Heart right ventricle (tissue), 16 donors: ENCODE measurements at regions not wholly inside any gene's neighbourhood (a gene's known extent, or its start where the extent isn't known, plus 50 kb on each side); places are given as distances from the start of the nearest gene placed in this dataset.

Experiments used
- ATAC-seq, 8 donors: fragments of 200-7000 bp; cut with Tn5 transposase; one replicate each; pipeline ENCODE4 v1.9.1; 2020; ENCODE audit warnings: mild to moderate bottlenecking in 8 of 8, moderate library complexity in 8 of 8, moderate number of reproducible peaks in 1 of 8
- DNase-seq, 2 donors: peaks; one replicate each; pipeline ENCODE4 v3.0.0-alpha.2; 2020
- H3K27ac ChIP-seq, 10 donors: fragments of 200-600 bp; sonication (generic) in 2 of 10; one replicate each; pipeline versions ENCODE4 v1.5.0 to v1.8.0; 2020 to 2022; ENCODE audit warnings: mild to moderate bottlenecking in 3 of 10
- H3K27me3 ChIP-seq, 7 donors: fragments of 200-600 bp; one replicate each; pipeline ENCODE4 v1.8.0; 2021 to 2022; ENCODE audit warnings: mild to moderate bottlenecking in 2 of 7
- H3K36me3 ChIP-seq, 9 donors: fragments of 200-600 bp; sonication (generic) in 1 of 9; one replicate each; pipeline versions ENCODE4 v1.5.0 to v1.8.0; 2020 to 2022; ENCODE audit warnings: mild to moderate bottlenecking in 2 of 9
- H3K4me1 ChIP-seq, 9 donors: fragments of 200-600 bp; sonication (generic) in 1 of 9; one replicate each; pipeline versions ENCODE4 v1.5.0 to v1.8.0; 2020 to 2022; ENCODE audit warnings: mild to moderate bottlenecking in 4 of 9
- H3K4me3 ChIP-seq, 10 donors: fragments of 200-600 bp; sonication (generic) in 2 of 10; one replicate each; pipeline versions ENCODE4 v1.5.0 to v1.8.0; 2020 to 2022; ENCODE audit warnings: mild to moderate bottlenecking in 7 of 10, moderate library complexity in 2 of 10
- H3K9me3 ChIP-seq, 11 donors: fragments of 200-600 bp in 10 of 11; sonication (generic) in 2 of 11; one replicate each; pipeline versions ENCODE4 v1.5.0 to v1.8.0; 2013 to 2022; ENCODE audit warnings: mild to moderate bottlenecking in 2 of 11, control low read depth in 1 of 11, moderate library complexity in 1 of 11
- CTCF ChIP-seq, 9 donors: fragments of 200-600 bp; sonication (generic) in 2 of 9; IDR thresholded peaks; one replicate each; pipeline versions ENCODE4 v1.5.0 to v1.8.0; 2021 to 2022; ENCODE audit warnings: antibody characterized with exemption in 9 of 9, mild to moderate bottlenecking in 5 of 9, moderate library complexity in 1 of 9
- WGBS, 2 donors: extraction: QIAGEN DNeasy Blood & Tissue Kit; methylation state at CpG; one replicate each; pipeline ENCODE4 v1.1.7; 2013; ENCODE audit warnings: inconsistent platforms in 1 of 2; 5-methylcytosine and 5-hydroxymethylcytosine counted together
- intact Hi-C, 10 donors: fragments of 100-400 bp; cut with DNase I; formaldehyde crosslinking; loops; one replicate each; pipeline versions ENCODE4 v1.11.1 to v1.14.2; 2022
- donor health status: Arrhythmogenic right ventricular cardiomyopathy.
- donor health status: ischemic (EF 13 %, LVEDD 7.1; RV severe dilation, severe dysfunction).
- donor health status: healthy with polysubstance abuse.
- donor health status: DM: no; HTN: yes; CAD: no.
- donor health status: DM: no; HTN: no; CAD: no.
- donor health status: ischemic (EF 25% LVEDD 6.9; RV normal size, moderate dysfunction).
- donor health status: ischemic (EF 25% LVEDD 5.7; RV mildly dilated, moderate dysfunction).
- donor health status: healthy.
- donor health status: DM: yes; HTN: yes; CAD: no.
- donor health status: Ischemic cardiomyopathy.
- donor health status: ischemic (EF 35%, LVEDD 5.7; RV mildly dilated, moderate dysfunction).
- donor health status: nonischemic (EF 11% LVEDD 7.7; RV severe dilation, severe dysfunction).
- donor health status: DM: yes; HTN: yes; CAD: no.
- donor health status: PGD.
- donor health status: ischemic (EF 29% LVEDD 5.4; RV normal size, mild dysfunction).
- donor health status: nonischemic (EF 23%, LVEDD 6.1; RV moderate dilation, normal function).

- Histone ChIP-seq H3K4me1 (peaks cover 0 to 9% (median 0%) of the 10 kb centered on the region in 9 donors), H3K27me3 (peaks cover 0 to 15% (median 3%) of the 10 kb centered on the region in 7 donors), H3K9me3 (peaks cover 0 to 5% (median 0%) of the 10 kb centered on the region in 11 donors), H3K36me3 (no peaks in the 10 kb centered on the region), H3K4me3 (no peak overlapping the region), H3K27ac (no peak overlapping the region)
- ATAC-seq: no peak
- WGBS, 2 donors: 56 to 59% methylated on average over 5 of the region's 5 CpGs
- no peak for TF ChIP-seq CTCF (IDR thresholded peaks at IDR 0.05)
- intact Hi-C loops: no loop called here
- DNase-seq: no peak
These were observed 125.8 kb downstream of the VEGFA start for GRCh38 chr6:43895656-43896328.

- TF ChIP-seq CTCF (IDR thresholded peaks at IDR 0.05): no peak
- peaks cover 0 to 5% (median 0%) of the 10 kb centered on the region in 11 donors for H3K9me3 ChIP-seq
- intact Hi-C loops: no loop called here
- ATAC-seq: no peak
- WGBS, 2 donors: 84 to 86% methylated on average over 8 of the region's 8 CpGs
- no peak overlapping the region for H3K27ac ChIP-seq
- no peak overlapping the region for H3K4me3 ChIP-seq
- H3K36me3 ChIP-seq: no peaks in the 10 kb centered on the region
- H3K4me1 ChIP-seq: peaks cover 0 to 15% (median 0%) of the 10 kb centered on the region in 9 donors
- DNase-seq: no peak
- peaks cover 0 to 25% (median 4%) of the 10 kb centered on the region in 7 donors for H3K27me3 ChIP-seq
These were observed 123.1 kb downstream of the VEGFA start for GRCh38 chr6:43893073-43893472.

- 49 to 50% methylated on average over 25 of the region's 25 CpGs for WGBS, 2 donors
- ATAC-seq: no peak
These were observed 121.3 kb downstream of the VEGFA start for GRCh38 chr6:43891072-43891870.

More at GRCh38 chr6:43891072-43891870, 121.3 kb downstream of the VEGFA start:
- Histone ChIP-seq H3K9me3 (peaks cover 0 to 5% (median 0%) of the 10 kb centered on the region in 11 donors), H3K36me3 (no peaks in the 10 kb centered on the region), H3K27ac (no peak overlapping the region), H3K27me3 (peaks cover 0 to 25% (median 4%) of the 10 kb centered on the region in 7 donors), H3K4me3 (no peak overlapping the region), H3K4me1 (peaks cover 0 to 23% (median 0%) of the 10 kb centered on the region in 9 donors)
- TF ChIP-seq CTCF (IDR thresholded peaks at IDR 0.05): no peak
- intact Hi-C loops: no loop called here
- no peak for DNase-seq
